ENCODE measurements at regions not wholly inside any gene's neighbourhood (a gene's known extent, or its start where the extent isn't known, plus 50 kb on each side); places are given as distances from the start of the nearest gene placed in this dataset.

DNA sequence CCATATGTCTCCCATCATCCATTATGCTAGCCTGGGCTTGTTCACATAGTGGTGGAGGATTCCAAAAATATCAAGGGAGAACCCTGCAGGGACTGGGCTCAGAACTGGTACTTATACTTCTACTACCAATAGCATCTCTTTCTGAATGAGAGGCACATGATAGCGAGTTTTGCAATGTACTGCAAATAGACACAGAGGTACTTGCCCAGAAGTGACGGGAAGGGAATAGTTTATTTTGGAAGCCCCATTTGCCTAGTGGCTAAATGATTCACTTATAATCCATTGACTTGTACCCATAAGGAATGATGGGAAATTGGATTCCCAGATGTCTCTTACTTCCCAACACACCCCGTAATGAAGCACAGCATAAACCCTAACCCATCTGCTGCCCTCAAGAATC lies 124.8 kb upstream of the ERCC4 start:
- no peak for TF ChIP-seq POLR2AphosphoS5 (IDR thresholded peaks at IDR 0.05; ENCODE audit: low read depth, low read length)
- TF ChIP-seq, protein P1, sequence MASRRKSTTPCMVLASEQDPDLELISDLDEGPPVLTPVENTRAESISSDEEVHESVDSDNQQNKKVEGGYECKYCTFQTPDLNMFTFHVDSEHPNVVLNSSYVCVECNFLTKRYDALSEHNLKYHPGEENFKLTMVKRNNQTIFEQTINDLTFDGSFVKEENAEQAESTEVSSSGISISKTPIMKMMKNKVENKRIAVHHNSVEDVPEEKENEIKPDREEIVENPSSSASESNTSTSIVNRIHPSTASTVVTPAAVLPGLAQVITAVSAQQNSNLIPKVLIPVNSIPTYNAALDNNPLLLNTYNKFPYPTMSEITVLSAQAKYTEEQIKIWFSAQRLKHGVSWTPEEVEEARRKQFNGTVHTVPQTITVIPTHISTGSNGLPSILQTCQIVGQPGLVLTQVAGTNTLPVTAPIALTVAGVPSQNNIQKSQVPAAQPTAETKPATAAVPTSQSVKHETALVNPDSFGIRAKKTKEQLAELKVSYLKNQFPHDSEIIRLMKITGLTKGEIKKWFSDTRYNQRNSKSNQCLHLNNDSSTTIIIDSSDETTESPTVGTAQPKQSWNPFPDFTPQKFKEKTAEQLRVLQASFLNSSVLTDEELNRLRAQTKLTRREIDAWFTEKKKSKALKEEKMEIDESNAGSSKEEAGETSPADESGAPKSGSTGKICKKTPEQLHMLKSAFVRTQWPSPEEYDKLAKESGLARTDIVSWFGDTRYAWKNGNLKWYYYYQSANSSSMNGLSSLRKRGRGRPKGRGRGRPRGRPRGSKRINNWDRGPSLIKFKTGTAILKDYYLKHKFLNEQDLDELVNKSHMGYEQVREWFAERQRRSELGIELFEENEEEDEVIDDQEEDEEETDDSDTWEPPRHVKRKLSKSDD (CRISPR knock-in tag; IDR thresholded peaks at IDR 0.05; ENCODE audit: low read depth) = no peak
- TF ChIP-seq, protein P2, sequence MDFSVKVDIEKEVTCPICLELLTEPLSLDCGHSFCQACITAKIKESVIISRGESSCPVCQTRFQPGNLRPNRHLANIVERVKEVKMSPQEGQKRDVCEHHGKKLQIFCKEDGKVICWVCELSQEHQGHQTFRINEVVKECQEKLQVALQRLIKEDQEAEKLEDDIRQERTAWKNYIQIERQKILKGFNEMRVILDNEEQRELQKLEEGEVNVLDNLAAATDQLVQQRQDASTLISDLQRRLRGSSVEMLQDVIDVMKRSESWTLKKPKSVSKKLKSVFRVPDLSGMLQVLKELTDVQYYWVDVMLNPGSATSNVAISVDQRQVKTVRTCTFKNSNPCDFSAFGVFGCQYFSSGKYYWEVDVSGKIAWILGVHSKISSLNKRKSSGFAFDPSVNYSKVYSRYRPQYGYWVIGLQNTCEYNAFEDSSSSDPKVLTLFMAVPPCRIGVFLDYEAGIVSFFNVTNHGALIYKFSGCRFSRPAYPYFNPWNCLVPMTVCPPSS (IDR thresholded peaks at IDR 0.05) = no peak
- TF ChIP-seq, protein P3, sequence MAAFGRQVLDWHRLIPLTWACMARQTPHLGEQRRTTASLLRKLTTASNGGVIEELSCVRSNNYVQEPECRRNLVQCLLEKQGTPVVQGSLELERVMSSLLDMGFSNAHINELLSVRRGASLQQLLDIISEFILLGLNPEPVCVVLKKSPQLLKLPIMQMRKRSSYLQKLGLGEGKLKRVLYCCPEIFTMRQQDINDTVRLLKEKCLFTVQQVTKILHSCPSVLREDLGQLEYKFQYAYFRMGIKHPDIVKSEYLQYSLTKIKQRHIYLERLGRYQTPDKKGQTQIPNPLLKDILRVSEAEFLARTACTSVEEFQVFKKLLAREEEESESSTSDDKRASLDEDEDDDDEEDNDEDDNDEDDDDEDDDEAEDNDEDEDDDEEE (CRISPR knock-in tag; IDR thresholded peaks at IDR 0.05) = no peak
- TF ChIP-seq, protein P4, sequence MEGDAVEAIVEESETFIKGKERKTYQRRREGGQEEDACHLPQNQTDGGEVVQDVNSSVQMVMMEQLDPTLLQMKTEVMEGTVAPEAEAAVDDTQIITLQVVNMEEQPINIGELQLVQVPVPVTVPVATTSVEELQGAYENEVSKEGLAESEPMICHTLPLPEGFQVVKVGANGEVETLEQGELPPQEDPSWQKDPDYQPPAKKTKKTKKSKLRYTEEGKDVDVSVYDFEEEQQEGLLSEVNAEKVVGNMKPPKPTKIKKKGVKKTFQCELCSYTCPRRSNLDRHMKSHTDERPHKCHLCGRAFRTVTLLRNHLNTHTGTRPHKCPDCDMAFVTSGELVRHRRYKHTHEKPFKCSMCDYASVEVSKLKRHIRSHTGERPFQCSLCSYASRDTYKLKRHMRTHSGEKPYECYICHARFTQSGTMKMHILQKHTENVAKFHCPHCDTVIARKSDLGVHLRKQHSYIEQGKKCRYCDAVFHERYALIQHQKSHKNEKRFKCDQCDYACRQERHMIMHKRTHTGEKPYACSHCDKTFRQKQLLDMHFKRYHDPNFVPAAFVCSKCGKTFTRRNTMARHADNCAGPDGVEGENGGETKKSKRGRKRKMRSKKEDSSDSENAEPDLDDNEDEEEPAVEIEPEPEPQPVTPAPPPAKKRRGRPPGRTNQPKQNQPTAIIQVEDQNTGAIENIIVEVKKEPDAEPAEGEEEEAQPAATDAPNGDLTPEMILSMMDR (CRISPR knock-in tag; IDR thresholded peaks at IDR 0.05) = no peak
